Testis (tissue), 2 donors: ENCODE measurements at regions not wholly inside any gene's neighbourhood (a gene's known extent, or its start where the extent isn't known, plus 50 kb on each side); places are given as distances from the start of the nearest gene placed in this dataset.
"Not testable (repeated sequence)": the region's sequence is repeated elsewhere in the genome, so short reads cannot be mapped to it uniquely, and the experiment has no call there.

Experiments used
- DNase-seq: peaks from one replicate; pipeline ENCODE4 v3.0.0-alpha.2; 2019
- H3K27ac ChIP-seq, 2 donors: fragments of 200-600 bp; sonication (generic); one replicate each; pipeline ENCODE4 v1.5.1; 2019
- H3K27me3 ChIP-seq: fragments of 200-600 bp; sonication (generic); one replicate; pipeline ENCODE4 v1.5.1; 2019
- H3K36me3 ChIP-seq: fragments of 200-600 bp; sonication (generic); one replicate; pipeline ENCODE4 v1.5.1; 2017; ENCODE audit warnings: low read depth; ENCODE audit errors: missing control alignments
- H3K4me1 ChIP-seq: fragments of 200-600 bp; sonication (generic); one replicate; pipeline ENCODE4 v1.5.1; 2019
- H3K4me3 ChIP-seq, 2 donors: fragments of 200-600 bp; sonication (generic); one replicate each; pipeline ENCODE4 v1.5.1; 2017 to 2019
- H3K9me3 ChIP-seq: fragments of 200-600 bp; sonication (generic); one replicate; pipeline ENCODE4 v1.5.1; 2017
- CTCF ChIP-seq, 3 experiments: fragments of 450-650 bp in 2 of 3; fragments of 200-600 bp in 1 of 3; sonication (generic) in 1 of 3; IDR thresholded peaks; one replicate each; pipeline ENCODE4 v1.5.1; 2016 to 2019; ENCODE audit warnings: antibody characterized with exemption in 3 of 3, mild to moderate bottlenecking in 2 of 3, moderate library complexity in 1 of 3
- POLR2A ChIP-seq: fragments of 450-650 bp; IDR thresholded peaks from one replicate; pipeline ENCODE4 v1.6.1; 2017; ENCODE audit warnings: antibody characterized with exemption, mild to moderate bottlenecking, moderate library complexity
- WGBS, 2 donors: methylation state at CpG; one replicate each; pipeline ENCODE4 v1.1.5; 2018; 5-methylcytosine and 5-hydroxymethylcytosine counted together
- intact Hi-C: fragments of 100-400 bp; cut with DNase I; formaldehyde crosslinking; loops from one replicate; pipeline ENCODE4 v1.15.1; 2023; ENCODE audit warnings: low total_unique reads

GRCh38 chr2:121838551-121838950 is 83.1 kb downstream of the TSN start:
- intact Hi-C loops, result no loop called here
- 95 to 98% methylated on average over 2 of the region's 2 CpGs for WGBS, 2 donors
- no peaks in the 10 kb centered on the region for H3K9me3 ChIP-seq
- no peak for TF ChIP-seq POLR2A
- no peak for TF ChIP-seq CTCF (IDR thresholded peaks at IDR 0.05)
- DNase-seq, result no peak
- H3K4me3 ChIP-seq, result no peak overlapping the region
- no peak overlapping the region for H3K27ac ChIP-seq
- H3K36me3 ChIP-seq, result no peaks in the 10 kb centered on the region
- H3K4me1 ChIP-seq, result peaks cover 5% of the 10 kb centered on the region
- no peaks in the 10 kb centered on the region for H3K27me3 ChIP-seq

DNA sequence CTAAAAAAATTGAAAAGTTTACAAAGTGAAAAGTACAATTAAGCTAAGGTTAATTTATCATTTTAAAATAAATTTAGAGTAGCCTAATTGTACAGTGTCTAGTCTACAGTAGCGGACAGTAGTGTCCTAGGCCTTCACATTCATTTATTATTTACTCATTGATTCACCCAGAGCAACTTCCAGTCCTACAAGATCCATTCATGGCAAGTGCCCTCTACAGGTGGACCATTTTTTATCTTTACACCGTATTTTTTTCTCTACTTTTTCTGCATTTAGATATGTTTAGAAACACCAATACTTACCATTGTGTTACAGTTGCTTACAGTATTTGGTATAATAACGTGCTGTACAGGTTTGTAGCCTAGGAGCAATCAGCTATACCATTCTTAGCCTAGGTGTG is 84.1 kb downstream of the TSN start:
- H3K36me3 ChIP-seq, result no peaks in the 10 kb centered on the region
- peaks cover 5% of the 10 kb centered on the region for H3K4me1 ChIP-seq
- no peaks in the 10 kb centered on the region for H3K9me3 ChIP-seq
- 86 to 90% methylated on average over 3 of the region's 3 CpGs for WGBS, 2 donors
- no peak for TF ChIP-seq CTCF (IDR thresholded peaks at IDR 0.05)
- no peak for TF ChIP-seq POLR2A
- intact Hi-C loops, result no loop called here
- no peak overlapping the region for H3K4me3 ChIP-seq
- no peaks in the 10 kb centered on the region for H3K27me3 ChIP-seq
- no peak for DNase-seq
- no peak overlapping the region for H3K27ac ChIP-seq

DNA sequence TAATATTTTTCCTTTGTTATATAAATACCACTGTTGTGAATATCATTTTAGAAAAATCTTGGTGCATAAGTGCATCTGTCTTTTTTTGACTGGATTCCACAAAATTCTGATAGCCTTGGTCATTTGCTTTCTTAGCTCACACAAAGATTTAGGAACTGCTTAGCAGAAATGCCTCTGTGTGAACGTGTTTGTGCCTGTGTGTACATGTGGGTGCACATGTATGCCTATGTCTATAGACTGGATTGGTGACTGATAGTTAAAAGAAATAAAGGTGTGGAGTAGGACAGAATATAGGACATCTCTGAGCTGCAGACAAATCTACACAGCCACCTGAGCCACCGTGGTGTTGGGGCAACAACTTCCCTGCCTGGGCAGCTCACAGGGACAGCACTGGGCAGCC is 93.8 kb downstream of the TSN start:
- Histone ChIP-seq H3K4me3 (no peak overlapping the region), H3K4me1 (no peaks in the 10 kb centered on the region), H3K36me3 (no peaks in the 10 kb centered on the region), H3K9me3 (no peaks in the 10 kb centered on the region), H3K27ac (no peak overlapping the region), H3K27me3 (no peaks in the 10 kb centered on the region)
- 72 to 88% methylated on average over 2 of the region's 2 CpGs for WGBS, 2 donors
- TF ChIP-seq CTCF (IDR thresholded peaks at IDR 0.05) (no peak), POLR2A (no peak)
- intact Hi-C loops, result no loop called here
- DNase-seq, result no peak

DNA sequence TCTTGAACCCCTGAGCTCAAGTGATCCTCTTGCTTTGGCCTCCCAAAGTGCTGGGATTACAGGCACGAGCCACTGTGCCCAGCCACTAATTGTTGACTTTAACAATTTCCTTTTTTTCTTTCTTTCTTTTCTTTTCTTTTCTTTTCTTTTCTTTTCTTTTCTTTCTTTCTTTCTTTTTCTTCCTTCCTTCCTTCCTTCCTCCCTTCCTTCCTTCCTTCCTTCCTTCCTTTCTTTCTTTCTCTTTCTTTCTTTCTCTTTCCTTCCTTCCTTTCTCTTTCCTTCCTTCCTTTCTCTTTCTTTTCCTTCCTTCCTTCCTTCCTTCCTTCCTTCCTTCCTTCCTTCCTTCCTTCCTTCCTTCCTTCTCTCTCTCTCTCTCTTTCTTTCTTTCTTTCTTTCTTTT is 97.7 kb downstream of the TSN start:
- H3K4me1 ChIP-seq, H3K27ac ChIP-seq, H3K9me3 ChIP-seq, intact Hi-C loops, H3K4me3 ChIP-seq, DNase-seq, H3K36me3 ChIP-seq, H3K27me3 ChIP-seq: not testable (repeated sequence)
- WGBS, 2 donors, result 87 to 100% methylated on average over 1 of the region's 1 CpG

DNA sequence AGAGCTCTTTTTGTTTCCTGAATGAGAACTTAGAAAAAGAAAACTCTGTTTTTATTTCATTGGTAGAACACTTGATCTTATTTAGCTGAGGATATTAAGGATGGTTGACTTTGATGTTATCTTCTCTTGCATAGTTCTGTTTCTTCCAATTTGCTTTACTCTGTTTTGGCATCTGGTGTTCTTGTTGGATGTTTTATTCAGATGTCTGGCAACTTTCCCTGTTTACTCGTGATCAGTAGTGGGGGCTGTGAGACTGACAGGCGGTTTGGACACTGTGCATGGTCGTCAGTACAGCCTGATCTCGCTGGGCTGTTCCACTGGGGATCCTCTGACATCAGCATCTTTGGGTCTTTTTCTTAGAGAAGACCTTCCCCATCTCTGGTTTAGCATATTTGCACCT is 100.1 kb downstream of the TSN start:
- H3K4me3 ChIP-seq, result no peak overlapping the region
- no peak for TF ChIP-seq POLR2A
- no peak for TF ChIP-seq CTCF (IDR thresholded peaks at IDR 0.05)
- no peak overlapping the region for H3K27ac ChIP-seq
- intact Hi-C loops, result no loop called here
- H3K27me3 ChIP-seq, result no peaks in the 10 kb centered on the region
- DNase-seq, result no peak
- 41 to 51% methylated on average over 4 of the region's 4 CpGs for WGBS, 2 donors
- H3K9me3 ChIP-seq, result no peaks in the 10 kb centered on the region
- no peaks in the 10 kb centered on the region for H3K36me3 ChIP-seq
- H3K4me1 ChIP-seq, result no peaks in the 10 kb centered on the region
